GM23338 (cell line): ENCODE measurements at regions not wholly inside any gene's neighbourhood (a gene's known extent, or its start where the extent isn't known, plus 50 kb on each side); places are given as distances from the start of the nearest gene placed in this dataset.

Experiments
- ATAC-seq: fragments of 200-7000 bp; cut with Tn5 transposase; 3 replicates; pipeline ENCODE4 v1.9.1; 2020
- DNase-seq: peaks from one replicate; pipeline ENCODE4 v3.0.0-alpha.2; 2015; ENCODE audit warnings: low spot score
- H2AFZ ChIP-seq: fragments of 200-600 bp; sonication (generic); 2 replicates; pipeline ENCODE4 v1.8.0; 2016; ENCODE audit warnings: antibody characterized with exemption, mild to moderate bottlenecking, moderate library complexity
- H3F3A ChIP-seq: fragments of 200-600 bp; sonication (generic); replicated peaks from 2 replicates; pipeline ENCODE4 v1.8.0; 2017; ENCODE audit warnings: antibody characterized with exemption, mixed run types, low read depth
- H3K27ac ChIP-seq: fragments of 200-600 bp; sonication (generic); 2 replicates; pipeline ENCODE4 v1.6.1; 2016; ENCODE audit warnings: low read depth
- H3K27me3 ChIP-seq: fragments of 200-600 bp; sonication (generic); 2 replicates; pipeline ENCODE4 v1.8.0; 2016; ENCODE audit warnings: mild to moderate bottlenecking, mixed run types, moderate library complexity; ENCODE audit not compliant: insufficient read depth
- H3K36me3 ChIP-seq: fragments of 200-600 bp; sonication (generic); 2 replicates; pipeline ENCODE4 v1.8.0; 2016; ENCODE audit warnings: mild to moderate bottlenecking; ENCODE audit not compliant: insufficient read depth
- H3K4me1 ChIP-seq: fragments of 200-600 bp; sonication (generic); 2 replicates; pipeline ENCODE4 v1.8.0; 2016; ENCODE audit warnings: mild to moderate bottlenecking, moderate library complexity; ENCODE audit not compliant: insufficient read depth
- H3K4me2 ChIP-seq: fragments of 200-600 bp; sonication (generic); 2 replicates; pipeline ENCODE4 v1.7.1; 2017; ENCODE audit warnings: mixed run types
- H3K4me3 ChIP-seq: fragments of 200-600 bp; sonication (generic); 2 replicates; pipeline ENCODE4 v1.6.1; 2016; ENCODE audit warnings: mixed run types
- H3K79me2 ChIP-seq: fragments of 200-600 bp; sonication (generic); replicated peaks from 2 replicates; pipeline ENCODE4 v1.8.0; 2017; ENCODE audit warnings: mild to moderate bottlenecking; ENCODE audit not compliant: insufficient read depth
- H3K9me2 ChIP-seq: fragments of 200-600 bp; sonication (generic); 2 replicates; pipeline ENCODE4 v1.8.0; 2017; ENCODE audit not compliant: insufficient read depth
- H4K20me1 ChIP-seq: fragments of 200-600 bp; sonication (generic); replicated peaks from 2 replicates; pipeline ENCODE4 v1.8.0; 2017; ENCODE audit warnings: mild to moderate bottlenecking; ENCODE audit not compliant: insufficient read depth
- H3K27ac Mint-ChIP-seq: 2 replicates; pipeline ENCODE4 v1.8.0; 2020; ENCODE audit warnings: inconsistent platforms, mild to moderate bottlenecking, moderate library complexity, mixed read lengths
- H3K27me3 Mint-ChIP-seq: 3 replicates; pipeline ENCODE4 v1.8.0; 2022; ENCODE audit warnings: low read depth, mild to moderate bottlenecking, moderate library complexity, mixed read lengths, inconsistent platforms; ENCODE audit not compliant: insufficient read depth, poor library complexity
- H3K36me3 Mint-ChIP-seq: 3 replicates; pipeline ENCODE4 v1.8.0; 2021; ENCODE audit warnings: low read depth, mild to moderate bottlenecking, inconsistent platforms, moderate library complexity, mixed read lengths
- H3K4me1 Mint-ChIP-seq: 3 replicates; pipeline ENCODE4 v1.8.0; 2020; ENCODE audit warnings: mild to moderate bottlenecking, inconsistent platforms, mixed read lengths
- H3K4me3 Mint-ChIP-seq: 3 replicates; pipeline ENCODE4 v1.8.0; 2021; ENCODE audit warnings: moderate library complexity, mild to moderate bottlenecking, inconsistent platforms, mixed read lengths
- H3K9me3 Mint-ChIP-seq: 3 replicates; pipeline ENCODE4 v1.8.0; 2020; ENCODE audit warnings: moderate library complexity, mild to moderate bottlenecking, inconsistent platforms, mixed read lengths
- ETS1 ChIP-seq: IDR thresholded peaks from 2 replicates; pipeline ENCODE4 v1.6.1; 2016; ENCODE audit warnings: antibody characterized with exemption
- POLR2AphosphoS5 ChIP-seq: IDR thresholded peaks from 2 replicates; pipeline ENCODE4 v1.6.1; 2016; ENCODE audit warnings: antibody characterized with exemption, low read depth
- REST ChIP-seq: IDR thresholded peaks from one replicate; pipeline ENCODE4 v1.6.1; 2018; ENCODE audit warnings: antibody characterized with exemption; ENCODE audit not compliant: unreplicated experiment
- ZNF462 ChIP-seq: fragments of 250-450 bp; sonication (Bioruptor Pico); IDR thresholded peaks from 2 replicates; pipeline ENCODE4 v1.5.0; 2020; ENCODE audit warnings: mild to moderate bottlenecking, moderate library complexity

- TF ChIP-seq ZNF462 (CRISPR knock-in tag) (no peak), REST (no peak)
Measured at GRCh38 chr3:124415446-124415960, 314.7 kb upstream of the UMPS start (continued).

GRCh38 chr3:124419303-124419702 lies 310.9 kb upstream of the UMPS start:
- Histone ChIP-seq H3K4me1 (no peaks in the 10 kb centered on the region; the same call in 1 of the 2 replicates), H3K27ac (no peak overlapping the region), H3K4me2 (no peak overlapping the region), H3K27me3 (no peaks in the 10 kb centered on the region), H2AFZ (no peak overlapping the region), H4K20me1 (no peaks in the 10 kb centered on the region), H3K79me2 (no peaks in the 10 kb centered on the region), H3K36me3 (no peaks in the 10 kb centered on the region), H3K9me2 (no peaks in the 10 kb centered on the region), H3F3A (no peaks in the 10 kb centered on the region), H3K4me3 (no peak overlapping the region)
- no peak overlapping the region for H3K4me3 Mint-ChIP-seq
- ATAC-seq: no peak
- no peaks in the 10 kb centered on the region for H3K9me3 Mint-ChIP-seq
- DNase-seq: no peak
- no peaks in the 10 kb centered on the region for H3K36me3 Mint-ChIP-seq
- H3K27me3 Mint-ChIP-seq: no peaks in the 10 kb centered on the region
- H3K4me1 Mint-ChIP-seq: peaks cover 2% of the 10 kb centered on the region; the same call in 1 of the 3 replicates
- no peak overlapping the region for H3K27ac Mint-ChIP-seq
- TF ChIP-seq REST (no peak), POLR2AphosphoS5 (no peak), ETS1 (no peak)
